GM12872 (cell line): ENCODE measurements at regions not wholly inside any gene's neighbourhood (a gene's known extent, or its start where the extent isn't known, plus 50 kb on each side); places are given as distances from the start of the nearest gene placed in this dataset.

ENCODE experiments used
- CTCF ChIP-seq: IDR thresholded peaks from 3 replicates; pipeline ENCODE4 v1.5.1; 2011; ENCODE audit warnings: low read depth, mild to moderate bottlenecking, low read length, moderate library complexity; ENCODE audit not compliant: insufficient read depth

- TF ChIP-seq CTCF, result no peak
Measured at GRCh38 chr1:29893806-29894205, 657.5 kb downstream of the PTPRU start.

- TF ChIP-seq CTCF, result no peak
Measured at GRCh38 chr1:29893046-29893723, 656.9 kb downstream of the PTPRU start.

DNA sequence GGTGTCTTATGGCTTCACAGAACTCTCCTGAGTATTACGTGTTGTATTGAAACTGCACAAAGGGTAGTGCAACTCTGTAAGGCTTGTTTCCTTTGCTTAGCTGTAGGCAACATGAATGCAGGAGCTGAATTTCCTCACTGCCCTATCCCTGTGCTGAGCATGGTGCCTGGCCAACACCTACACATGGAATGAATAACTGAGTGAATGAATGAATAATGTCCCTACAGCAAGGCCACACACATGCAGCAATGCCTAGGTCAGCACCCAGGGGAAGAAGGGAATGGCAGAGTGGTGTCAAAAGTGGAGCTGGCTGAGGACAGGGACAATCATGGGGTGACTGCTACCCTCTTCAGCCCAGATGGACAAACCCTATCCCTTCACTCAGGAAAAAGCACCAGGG is 655.9 kb downstream of the PTPRU start:
- no peak for TF ChIP-seq CTCF

- TF ChIP-seq CTCF, result no peak
Measured at GRCh38 chr1:29890201-29890959, 654.1 kb downstream of the PTPRU start.

DNA sequence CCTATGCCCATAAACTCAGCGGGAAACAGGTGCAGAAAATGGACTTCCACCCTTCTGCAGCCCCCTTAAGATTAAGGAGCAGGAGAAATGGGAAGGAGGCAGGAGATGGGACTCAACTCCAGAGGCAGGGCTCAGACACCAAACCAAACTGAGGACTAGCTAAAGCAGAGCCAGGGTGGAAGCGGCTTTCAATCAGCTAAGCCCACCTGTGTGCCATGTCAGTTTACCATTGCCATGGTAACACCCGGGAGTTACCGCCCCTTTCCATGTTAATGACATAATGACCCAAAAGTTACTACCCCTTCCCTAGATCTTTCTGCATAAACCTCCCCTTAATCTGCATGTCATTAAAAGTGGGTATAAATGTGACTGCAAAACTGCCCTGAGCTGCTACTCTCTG is 653.5 kb downstream of the PTPRU start:
- TF ChIP-seq CTCF, result no peak

GRCh38 chr1:29884740-29885139 is 648.4 kb downstream of the PTPRU start:
- TF ChIP-seq CTCF, result no peak

- TF ChIP-seq CTCF, result no peak
Measured at GRCh38 chr1:29883986-29884385, 647.7 kb downstream of the PTPRU start.
